Bronchial epithelial cell (primary cell): ENCODE measurements at regions not wholly inside any gene's neighbourhood (a gene's known extent, or its start where the extent isn't known, plus 50 kb on each side); places are given as distances from the start of the nearest gene placed in this dataset.

Experiments
- DNase-seq: peaks from one replicate; pipeline ENCODE4 v3.0.0-alpha.2; 2010; ENCODE audit warnings: low read depth
- FAIRE-seq: peaks from 2 replicates; lab custom pipeline; 2011; peaks lifted over from hg19 to GRCh38; lab: Jason Lieb, UNC
- H3K27me3 ChIP-seq: 2 replicates; pipeline ENCODE4 v1.5.1; 2011; ENCODE audit warnings: low read length; ENCODE audit not compliant: control insufficient read depth, insufficient read depth
- H3K36me3 ChIP-seq: 2 replicates; pipeline ENCODE4 v1.5.1; 2011; ENCODE audit warnings: low read length; ENCODE audit not compliant: control insufficient read depth, insufficient read depth
- H3K4me3 ChIP-seq: 2 replicates; pipeline ENCODE4 v1.5.1; 2011; ENCODE audit warnings: mild to moderate bottlenecking, low read depth, low read length, control low read depth
- TF ChIP-seq, protein P1 (sequence below): IDR thresholded peaks from 2 replicates; pipeline ENCODE4 v1.5.1; 2011; ENCODE audit warnings: mild to moderate bottlenecking, moderate library complexity, low read length, control low read depth, inconsistent platforms; ENCODE audit not compliant: insufficient read depth, severe bottlenecking

- Histone ChIP-seq H3K27me3 (no peaks in the 10 kb centered on the region), H3K36me3 (no peaks in the 10 kb centered on the region), H3K4me3 (no peak overlapping the region)
- FAIRE-seq (no peak), DNase-seq (no peak)
- TF ChIP-seq, protein P1, sequence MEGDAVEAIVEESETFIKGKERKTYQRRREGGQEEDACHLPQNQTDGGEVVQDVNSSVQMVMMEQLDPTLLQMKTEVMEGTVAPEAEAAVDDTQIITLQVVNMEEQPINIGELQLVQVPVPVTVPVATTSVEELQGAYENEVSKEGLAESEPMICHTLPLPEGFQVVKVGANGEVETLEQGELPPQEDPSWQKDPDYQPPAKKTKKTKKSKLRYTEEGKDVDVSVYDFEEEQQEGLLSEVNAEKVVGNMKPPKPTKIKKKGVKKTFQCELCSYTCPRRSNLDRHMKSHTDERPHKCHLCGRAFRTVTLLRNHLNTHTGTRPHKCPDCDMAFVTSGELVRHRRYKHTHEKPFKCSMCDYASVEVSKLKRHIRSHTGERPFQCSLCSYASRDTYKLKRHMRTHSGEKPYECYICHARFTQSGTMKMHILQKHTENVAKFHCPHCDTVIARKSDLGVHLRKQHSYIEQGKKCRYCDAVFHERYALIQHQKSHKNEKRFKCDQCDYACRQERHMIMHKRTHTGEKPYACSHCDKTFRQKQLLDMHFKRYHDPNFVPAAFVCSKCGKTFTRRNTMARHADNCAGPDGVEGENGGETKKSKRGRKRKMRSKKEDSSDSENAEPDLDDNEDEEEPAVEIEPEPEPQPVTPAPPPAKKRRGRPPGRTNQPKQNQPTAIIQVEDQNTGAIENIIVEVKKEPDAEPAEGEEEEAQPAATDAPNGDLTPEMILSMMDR: no peak
Measured at GRCh38 chr1:239539051-239539450, 152.7 kb downstream of the CHRM3 start.

- TF ChIP-seq, protein P1: no peak
- Histone ChIP-seq H3K27me3 (no peaks in the 10 kb centered on the region), H3K36me3 (no peaks in the 10 kb centered on the region), H3K4me3 (no peak overlapping the region)
- FAIRE-seq: no peak
- DNase-seq: no peak
Measured at GRCh38 chr1:239539812-239540211, 153.4 kb downstream of the CHRM3 start.

- H3K36me3 ChIP-seq: no peaks in the 10 kb centered on the region
- TF ChIP-seq, protein P1: no peak
- no peak overlapping the region for H3K4me3 ChIP-seq
- FAIRE-seq (no peak), DNase-seq (no peak)
- H3K27me3 ChIP-seq: no peaks in the 10 kb centered on the region
Measured at GRCh38 chr1:239543873-239544272, 157.5 kb downstream of the CHRM3 start.

GRCh38 chr1:239545466-239545865, 159.1 kb downstream of the CHRM3 start:
- H3K36me3 ChIP-seq: no peaks in the 10 kb centered on the region
- H3K27me3 ChIP-seq: no peaks in the 10 kb centered on the region
- FAIRE-seq (no peak), DNase-seq (no peak)
- TF ChIP-seq, protein P1: no peak
- H3K4me3 ChIP-seq: no peak overlapping the region

- TF ChIP-seq, protein P1: no peak
Measured at GRCh38 chr1:239547987-239548386, 161.6 kb downstream of the CHRM3 start.

DNA sequence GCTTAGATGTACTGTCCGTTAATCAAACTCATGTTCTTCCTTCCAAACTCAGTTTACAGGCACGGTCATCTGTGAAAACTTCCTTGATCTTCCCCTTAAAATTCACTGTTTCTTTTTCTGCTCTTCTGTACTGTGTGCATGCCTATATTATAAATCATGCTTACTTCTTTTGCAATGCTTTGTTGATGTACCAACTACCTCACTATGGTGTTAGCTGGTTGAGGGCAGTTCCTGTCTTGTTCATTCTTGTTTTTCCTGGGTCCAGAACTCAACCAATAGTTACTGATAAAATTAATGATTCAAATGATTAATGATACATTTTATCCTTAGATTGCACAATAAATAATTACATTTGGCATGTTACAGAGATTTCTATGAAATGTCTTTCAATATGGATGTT, 163.8 kb downstream of the CHRM3 start:
- Histone ChIP-seq H3K4me3 (no peak overlapping the region), H3K36me3 (no peaks in the 10 kb centered on the region), H3K27me3 (no peaks in the 10 kb centered on the region)
- TF ChIP-seq, protein P1: no peak
- FAIRE-seq (no peak), DNase-seq (peak; percentile 79)

More at GRCh38 chr1:239547987-239548386, 161.6 kb downstream of the CHRM3 start:
- Histone ChIP-seq H3K27me3 (no peaks in the 10 kb centered on the region), H3K4me3 (no peak overlapping the region), H3K36me3 (no peaks in the 10 kb centered on the region)
- DNase-seq (no peak), FAIRE-seq (no peak)
